Right lobe of liver (tissue), 4 donors: ENCODE measurements at regions not wholly inside any gene's neighbourhood (a gene's known extent, or its start where the extent isn't known, plus 50 kb on each side); places are given as distances from the start of the nearest gene placed in this dataset.

Experiments
- POLR2A ChIP-seq: fragments of 450-650 bp; IDR thresholded peaks from one replicate; pipeline ENCODE4 v1.6.1; 2017; ENCODE audit warnings: antibody characterized with exemption, mild to moderate bottlenecking
- TF ChIP-seq, protein P1 (sequence below), 4 donors: fragments of 200-600 bp in 3 of 4; fragments of 450-650 bp in 1 of 4; IDR thresholded peaks; one replicate each; pipeline versions ENCODE4 v1.5.1 to v1.8.0; 2016 to 2022; ENCODE audit warnings: antibody characterized with exemption in 4 of 4, mild to moderate bottlenecking in 2 of 4
- donor health status: DM: no; HTN: no; CAD: no.
- donor health status: DM: no; HTN: no; CAD: no.
- donor health status: DM: no; HTN: yes; CAD: no.

DNA sequence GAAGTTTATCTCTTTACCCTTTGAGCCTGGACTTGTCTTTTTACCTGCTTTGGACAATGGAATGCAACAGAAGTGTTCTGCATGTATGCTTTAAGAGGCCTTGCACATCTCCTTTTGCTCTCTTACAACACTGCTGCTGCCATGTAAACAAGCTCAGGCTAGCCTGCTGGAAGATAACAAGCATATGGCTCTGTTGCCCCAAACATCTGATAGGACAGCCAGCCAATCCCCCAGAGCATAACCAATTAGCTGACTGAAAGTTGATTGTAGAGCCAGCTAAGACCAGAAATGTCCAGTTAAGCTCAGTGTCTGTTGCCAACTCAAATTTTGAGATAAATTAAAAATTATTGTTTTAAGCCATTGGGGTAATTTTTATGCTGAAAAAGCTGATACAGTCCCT, 510.6 kb upstream of the CNKSR2 start:
- no peak for TF ChIP-seq POLR2A
- TF ChIP-seq, protein P1, sequence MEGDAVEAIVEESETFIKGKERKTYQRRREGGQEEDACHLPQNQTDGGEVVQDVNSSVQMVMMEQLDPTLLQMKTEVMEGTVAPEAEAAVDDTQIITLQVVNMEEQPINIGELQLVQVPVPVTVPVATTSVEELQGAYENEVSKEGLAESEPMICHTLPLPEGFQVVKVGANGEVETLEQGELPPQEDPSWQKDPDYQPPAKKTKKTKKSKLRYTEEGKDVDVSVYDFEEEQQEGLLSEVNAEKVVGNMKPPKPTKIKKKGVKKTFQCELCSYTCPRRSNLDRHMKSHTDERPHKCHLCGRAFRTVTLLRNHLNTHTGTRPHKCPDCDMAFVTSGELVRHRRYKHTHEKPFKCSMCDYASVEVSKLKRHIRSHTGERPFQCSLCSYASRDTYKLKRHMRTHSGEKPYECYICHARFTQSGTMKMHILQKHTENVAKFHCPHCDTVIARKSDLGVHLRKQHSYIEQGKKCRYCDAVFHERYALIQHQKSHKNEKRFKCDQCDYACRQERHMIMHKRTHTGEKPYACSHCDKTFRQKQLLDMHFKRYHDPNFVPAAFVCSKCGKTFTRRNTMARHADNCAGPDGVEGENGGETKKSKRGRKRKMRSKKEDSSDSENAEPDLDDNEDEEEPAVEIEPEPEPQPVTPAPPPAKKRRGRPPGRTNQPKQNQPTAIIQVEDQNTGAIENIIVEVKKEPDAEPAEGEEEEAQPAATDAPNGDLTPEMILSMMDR (IDR thresholded peaks at IDR 0.05): no peak
